ENCODE measurements at regions not wholly inside any gene's neighbourhood (a gene's known extent, or its start where the extent isn't known, plus 50 kb on each side); places are given as distances from the start of the nearest gene placed in this dataset.
"Not testable (repeated sequence)": the region's sequence is repeated elsewhere in the genome, so short reads cannot be mapped to it uniquely, and the experiment has no call there.

- H3K4me1 ChIP-seq (ENCODE audit: insufficient read depth, low read length, poor library complexity, severe bottlenecking): no peaks in the 10 kb centered on the region
- TF ChIP-seq EZH2phosphoT487 (IDR thresholded peaks at IDR 0.05; ENCODE audit: borderline replicate concordance) (no peak), CTCF (conservative IDR thresholded peaks at IDR 0.05; ENCODE audit: low read length) (no peak)
- H3F3A ChIP-seq (ENCODE audit: low read depth): no peaks in the 10 kb centered on the region
- no peaks in the 10 kb centered on the region for H3K27me3 ChIP-seq (ENCODE audit: insufficient read depth, low read length, poor library complexity, severe bottlenecking)
- H4K20me1 ChIP-seq (ENCODE audit: insufficient read depth, low read length, poor library complexity, severe bottlenecking): no peaks in the 10 kb centered on the region
- no peak overlapping the region for H3K4me3 ChIP-seq (ENCODE audit: low read length, poor library complexity, severe bottlenecking)
- no peaks in the 10 kb centered on the region for H3K9me3 ChIP-seq (ENCODE audit: insufficient read depth, low read depth, low read length)
- H3K4me2 ChIP-seq (ENCODE audit: low read depth, low read length, poor library complexity, severe bottlenecking): no peak overlapping the region
- no peak overlapping the region for H3K9ac ChIP-seq (ENCODE audit: low read depth, low read length, poor library complexity, severe bottlenecking)
- peaks cover 21% of the 10 kb centered on the region; the same call in 1 of the 2 replicates for H3K36me3 ChIP-seq (ENCODE audit: insufficient read depth, low read length)
- no peaks in the 10 kb centered on the region for H3K9me2 ChIP-seq (replicated peaks; ENCODE audit: low read depth, low read length)
- no peaks in the 10 kb centered on the region for H3K79me2 ChIP-seq (ENCODE audit: insufficient read depth, low read length)
- no peak overlapping the region for H2AFZ ChIP-seq (ENCODE audit: low read length)
Measured at GRCh38 chrX:131693359-131693758, 149.5 kb downstream of the OR13H1 start.

- H3K4me1 ChIP-seq (ENCODE audit: insufficient read depth, low read length, poor library complexity, severe bottlenecking); H3K9ac ChIP-seq (ENCODE audit: low read depth, low read length, poor library complexity, severe bottlenecking); H3K9me2 ChIP-seq (replicated peaks; ENCODE audit: low read depth, low read length); H4K20me1 ChIP-seq (ENCODE audit: insufficient read depth, low read length, poor library complexity, severe bottlenecking); H3F3A ChIP-seq (ENCODE audit: low read depth); H2AFZ ChIP-seq (ENCODE audit: low read length); H3K79me2 ChIP-seq (ENCODE audit: insufficient read depth, low read length); H3K9me3 ChIP-seq (ENCODE audit: insufficient read depth, low read depth, low read length); H3K4me2 ChIP-seq (ENCODE audit: low read depth, low read length, poor library complexity, severe bottlenecking); H3K4me3 ChIP-seq (ENCODE audit: low read length, poor library complexity, severe bottlenecking); H3K27me3 ChIP-seq (ENCODE audit: insufficient read depth, low read length, poor library complexity, severe bottlenecking): not testable (repeated sequence)
- H3K36me3 ChIP-seq (ENCODE audit: insufficient read depth, low read length): peaks cover 16% of the 10 kb centered on the region; the same call in 1 of the 2 replicates
Measured at GRCh38 chrX:131696989-131697388, 153.1 kb downstream of the OR13H1 start.

- TF ChIP-seq EZH2phosphoT487 (IDR thresholded peaks at IDR 0.05; ENCODE audit: borderline replicate concordance): no peak
- TF ChIP-seq CTCF (conservative IDR thresholded peaks at IDR 0.05; ENCODE audit: low read length): no peak
- Histone ChIP-seq H3F3A (ENCODE audit: low read depth) (no peaks in the 10 kb centered on the region), H2AFZ (ENCODE audit: low read length) (no peak overlapping the region), H3K4me3 (ENCODE audit: low read length, poor library complexity, severe bottlenecking) (no peak overlapping the region), H3K79me2 (ENCODE audit: insufficient read depth, low read length) (no peaks in the 10 kb centered on the region), H3K9ac (ENCODE audit: low read depth, low read length, poor library complexity, severe bottlenecking) (no peak overlapping the region), H4K20me1 (ENCODE audit: insufficient read depth, low read length, poor library complexity, severe bottlenecking) (no peaks in the 10 kb centered on the region), H3K4me1 (ENCODE audit: insufficient read depth, low read length, poor library complexity, severe bottlenecking) (no peaks in the 10 kb centered on the region), H3K9me3 (ENCODE audit: insufficient read depth, low read depth, low read length) (no peaks in the 10 kb centered on the region), H3K4me2 (ENCODE audit: low read depth, low read length, poor library complexity, severe bottlenecking) (no peak overlapping the region), H3K27me3 (ENCODE audit: insufficient read depth, low read length, poor library complexity, severe bottlenecking) (no peaks in the 10 kb centered on the region), H3K36me3 (ENCODE audit: insufficient read depth, low read length) (peaks cover 8% of the 10 kb centered on the region; the same call in 1 of the 2 replicates), H3K9me2 (replicated peaks; ENCODE audit: low read depth, low read length) (no peaks in the 10 kb centered on the region)
Measured at GRCh38 chrX:131703646-131704045, 159.8 kb downstream of the OR13H1 start.

DNA sequence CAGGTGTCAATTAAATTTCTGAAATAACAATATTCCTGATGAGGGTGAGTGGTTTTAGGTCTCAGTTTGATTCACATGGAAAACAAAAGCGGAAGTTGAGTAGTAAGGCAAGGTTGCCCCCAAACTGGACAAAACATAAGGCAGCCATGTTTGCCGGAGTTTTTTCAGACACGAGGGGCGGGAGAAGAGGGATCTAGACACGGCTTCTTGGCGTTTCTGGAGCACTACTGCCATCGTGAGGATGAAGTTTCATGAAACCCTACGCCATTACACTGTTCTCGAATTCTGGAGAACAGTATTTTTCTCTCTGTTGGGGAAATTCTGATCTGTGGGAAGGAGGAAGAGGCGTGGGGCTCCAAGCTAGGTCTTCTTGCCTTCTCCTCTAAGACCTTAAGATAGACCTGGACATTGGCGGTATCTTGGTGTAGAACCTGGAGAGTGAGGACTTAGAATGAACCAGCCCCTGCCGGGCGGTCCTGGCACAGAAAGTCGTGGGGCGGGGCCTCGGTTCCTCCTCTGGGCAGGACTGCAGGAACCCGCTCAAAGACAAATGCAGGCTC lies 160.3 kb downstream of the OR13H1 start:
- no peak overlapping the region for H3K9ac ChIP-seq (ENCODE audit: low read depth, low read length, poor library complexity, severe bottlenecking)
- H3K4me1 ChIP-seq (ENCODE audit: insufficient read depth, low read length, poor library complexity, severe bottlenecking): no peaks in the 10 kb centered on the region
- H3K9me3 ChIP-seq (ENCODE audit: insufficient read depth, low read depth, low read length): no peaks in the 10 kb centered on the region
- no peaks in the 10 kb centered on the region for H4K20me1 ChIP-seq (ENCODE audit: insufficient read depth, low read length, poor library complexity, severe bottlenecking)
- TF ChIP-seq CTCF (conservative IDR thresholded peaks at IDR 0.05; ENCODE audit: low read length) (no peak), EZH2phosphoT487 (IDR thresholded peaks at IDR 0.05; ENCODE audit: borderline replicate concordance) (no peak)
- H3K27me3 ChIP-seq (ENCODE audit: insufficient read depth, low read length, poor library complexity, severe bottlenecking): no peaks in the 10 kb centered on the region
- H3K79me2 ChIP-seq (ENCODE audit: insufficient read depth, low read length): no peaks in the 10 kb centered on the region
- no peak overlapping the region for H2AFZ ChIP-seq (ENCODE audit: low read length)
- H3K4me2 ChIP-seq (ENCODE audit: low read depth, low read length, poor library complexity, severe bottlenecking): no peak overlapping the region
- no peaks in the 10 kb centered on the region for H3F3A ChIP-seq (ENCODE audit: low read depth)
- H3K36me3 ChIP-seq (ENCODE audit: insufficient read depth, low read length): peaks cover 11% of the 10 kb centered on the region; the same call in 1 of the 2 replicates
- H3K9me2 ChIP-seq (replicated peaks; ENCODE audit: low read depth, low read length): no peaks in the 10 kb centered on the region
- H3K4me3 ChIP-seq (ENCODE audit: low read length, poor library complexity, severe bottlenecking): no peak overlapping the region

Data from Loucy (cell line).